SK-N-SH (cell line): ENCODE measurements at regions not wholly inside any gene's neighbourhood (a gene's known extent, or its start where the extent isn't known, plus 50 kb on each side); places are given as distances from the start of the nearest gene placed in this dataset.

ENCODE experiments used
- CTCF ChIA-PET: fragments of 300-600, 350-600 bp; formaldehyde crosslinking; extraction: SDS; loops from one replicate; lab custom pipeline; 2021; lab: Yijun Ruan, JAX
- POLR2A ChIA-PET: fragments of 350-600 bp; sonication (Branson Sonifier 250); formaldehyde crosslinking; extraction: SDS; loops from one replicate; lab custom pipeline; 2020; ENCODE audit warnings: antibody characterized with exemption, inconsistent platforms; lab: Yijun Ruan, JAX
- DNase-seq: peaks from one replicate; pipeline ENCODE4 v3.0.0; 2012
- H2AFZ ChIP-seq: fragments of 200-600 bp; sonication (generic); 2 replicates; pipeline ENCODE4 v1.8.1; 2016; ENCODE audit warnings: antibody characterized with exemption, mild to moderate bottlenecking, low read depth
- H3F3A ChIP-seq: fragments of 200-600 bp; sonication (generic); replicated peaks from 2 replicates; pipeline ENCODE3; 2016; ENCODE audit warnings: antibody characterized with exemption, mild to moderate bottlenecking; ENCODE audit not compliant: insufficient read depth
- H3K27ac ChIP-seq, 2 experiments: fragments of 200-500 bp in 1 of 2; fragments of 200-600 bp in 1 of 2; sonication (Bioruptor generic) in 1 of 2; sonication (generic), shearing (Covaris generic) in 1 of 2; 2 replicates each; pipeline versions ENCODE4 v1.5.1 to v1.6.1; 2014 to 2016; ENCODE audit warnings: low read depth in 2 of 2, inconsistent platforms in 1 of 2, low read length in 1 of 2, mild to moderate bottlenecking in 1 of 2, mixed read lengths in 1 of 2
- H3K27me3 ChIP-seq: fragments of 200-600 bp; sonication (generic), shearing (Covaris generic); 2 replicates; pipeline ENCODE4 v1.6.1; 2016; ENCODE audit warnings: mixed run types; ENCODE audit not compliant: insufficient read depth
- H3K36me3 ChIP-seq, 2 experiments: fragments of 200-500 bp in 1 of 2; fragments of 200-600 bp in 1 of 2; sonication (Bioruptor generic) in 1 of 2; sonication (generic) in 1 of 2; replicated peaks in 1 of 2; 2 replicates each; pipeline versions ENCODE3 to v1.5.1; 2014 to 2016; ENCODE audit warnings: low read length in 1 of 2, mild to moderate bottlenecking in 1 of 2; ENCODE audit not compliant: insufficient read depth in 2 of 2, control insufficient read depth in 1 of 2
- H3K4me1 ChIP-seq, 2 experiments: fragments of 200-500 bp in 1 of 2; fragments of 200-600 bp in 1 of 2; sonication (Bioruptor generic) in 1 of 2; sonication (generic), shearing (Covaris generic) in 1 of 2; 2 replicates each; pipeline versions ENCODE4 v1.5.1 to v1.6.1; 2014 to 2016; ENCODE audit warnings: low read depth in 1 of 2, low read length in 1 of 2, mixed run types in 1 of 2; ENCODE audit not compliant: insufficient read depth in 2 of 2, control insufficient read depth in 1 of 2
- H3K4me2 ChIP-seq: fragments of 200-600 bp; sonication (generic), shearing (Covaris generic); 2 replicates; pipeline ENCODE4 v1.6.1; 2017; ENCODE audit warnings: mixed run types
- H3K4me3 ChIP-seq, 2 experiments: fragments of 200-500 bp in 1 of 2; fragments of 200-600 bp in 1 of 2; sonication (Bioruptor generic) in 1 of 2; sonication (generic), shearing (Covaris generic) in 1 of 2; 2 replicates each; pipeline versions ENCODE4 v1.5.1 to v1.8.1; 2014 to 2016; ENCODE audit warnings: low read depth in 2 of 2, inconsistent platforms in 1 of 2, low read length in 1 of 2, mild to moderate bottlenecking in 1 of 2, mixed read lengths in 1 of 2, moderate library complexity in 1 of 2
- H3K79me2 ChIP-seq: fragments of 200-600 bp; sonication (generic); 2 replicates; pipeline ENCODE4 v1.8.1; 2017; ENCODE audit warnings: mild to moderate bottlenecking; ENCODE audit not compliant: insufficient read depth
- H3K9ac ChIP-seq: fragments of 200-600 bp; sonication (generic); 2 replicates; pipeline ENCODE4 v1.6.1; 2017; ENCODE audit warnings: mixed run types
- H3K9me2 ChIP-seq: fragments of 200-600 bp; sonication (generic); 2 replicates; pipeline ENCODE4 v1.6.1; 2017; ENCODE audit warnings: mixed run types
- H3K9me3 ChIP-seq: fragments of 200-600 bp; sonication (generic); 2 replicates; pipeline ENCODE4 v1.6.1; 2017; ENCODE audit warnings: mixed run types, mild to moderate bottlenecking, moderate library complexity
- H4K20me1 ChIP-seq: fragments of 200-600 bp; sonication (generic); 2 replicates; pipeline ENCODE4 v1.6.1; 2017; ENCODE audit warnings: mild to moderate bottlenecking, mixed run types; ENCODE audit not compliant: insufficient read depth
- CHD2 ChIP-seq: fragments of 150-350 bp; IDR thresholded peaks from 2 replicates; pipeline ENCODE4 v1.6.1; 2018; ENCODE audit warnings: low read length; ENCODE audit not compliant: partially characterized antibody
- ELF1 ChIP-seq: IDR thresholded peaks from 2 replicates; pipeline ENCODE4 v1.4.0; 2012
- EP300 ChIP-seq, 2 experiments: IDR thresholded peaks; 2 replicates each; pipeline versions ENCODE4 v1.4.0 to v1.6.1; 2012; ENCODE audit warnings: borderline replicate concordance in 1 of 2, low read depth in 1 of 2, low read length in 1 of 2
- FOSL2 ChIP-seq: IDR thresholded peaks from 2 replicates; pipeline ENCODE4 v1.4.0; 2012; ENCODE audit warnings: low read depth, mild to moderate bottlenecking, moderate library complexity, borderline replicate concordance
- GABPA ChIP-seq: IDR thresholded peaks from 2 replicates; pipeline ENCODE4 v1.4.0; 2012; ENCODE audit warnings: low read depth, mild to moderate bottlenecking
- IRF3 ChIP-seq: fragments of 150-350 bp; IDR thresholded peaks from 2 replicates; pipeline ENCODE4 v1.6.1; 2016; ENCODE audit warnings: mild to moderate bottlenecking, low read depth, low read length
- MEF2A ChIP-seq: IDR thresholded peaks from 2 replicates; pipeline ENCODE4 v1.4.0; 2012; ENCODE audit warnings: low read depth, borderline replicate concordance
- NFIC ChIP-seq: IDR thresholded peaks from 2 replicates; pipeline ENCODE4 v1.4.0; 2012; ENCODE audit warnings: borderline replicate concordance
- NRF1 ChIP-seq: IDR thresholded peaks from 2 replicates; pipeline ENCODE4 v1.6.1; 2012; ENCODE audit warnings: low read depth, mild to moderate bottlenecking, low read length
- POLR2AphosphoS5 ChIP-seq: IDR thresholded peaks from 2 replicates; pipeline ENCODE4 v1.6.1; 2012; ENCODE audit warnings: low read depth, low read length
- RAD21 ChIP-seq: IDR thresholded peaks from 2 replicates; pipeline ENCODE4 v1.6.1; 2012; ENCODE audit warnings: mild to moderate bottlenecking, low read length
- REST ChIP-seq: IDR thresholded peaks from 2 replicates; pipeline ENCODE4 v1.6.1; 2012; ENCODE audit warnings: mild to moderate bottlenecking, low read depth, low read length, moderate library complexity
- SIN3A ChIP-seq: IDR thresholded peaks from 2 replicates; pipeline ENCODE4 v1.6.1; 2012; ENCODE audit warnings: low read depth, mild to moderate bottlenecking, low read length, moderate library complexity, borderline replicate concordance
- SMC3 ChIP-seq: IDR thresholded peaks from 2 replicates; pipeline ENCODE4 v1.6.1; 2012; ENCODE audit warnings: low read depth, low read length, improper control_type of control experiment
- TAF1 ChIP-seq: IDR thresholded peaks from 2 replicates; pipeline ENCODE4 v1.6.1; 2012; ENCODE audit warnings: low read depth, mild to moderate bottlenecking, low read length, moderate library complexity, borderline replicate concordance
- TCF12 ChIP-seq: IDR thresholded peaks from 2 replicates; pipeline ENCODE4 v1.4.0; 2012
- USF2 ChIP-seq: fragments of 150-350 bp; IDR thresholded peaks from 2 replicates; pipeline ENCODE4 v1.6.1; 2017; ENCODE audit warnings: antibody characterized with exemption, low read length, low read depth, borderline replicate concordance
- WGBS: methylation state at CpG from one replicate; pipeline ENCODE4 v1.1.6; 2017; ENCODE audit warnings: low lambda C conversion rate; 5-methylcytosine and 5-hydroxymethylcytosine counted together
- TF ChIP-seq, protein P1 (sequence below): IDR thresholded peaks from 2 replicates; pipeline ENCODE4 v1.4.0; 2012; ENCODE audit warnings: low read depth, borderline replicate concordance
- TF ChIP-seq, protein P2 (sequence below): IDR thresholded peaks from 2 replicates; pipeline ENCODE4; 2012

DNA sequence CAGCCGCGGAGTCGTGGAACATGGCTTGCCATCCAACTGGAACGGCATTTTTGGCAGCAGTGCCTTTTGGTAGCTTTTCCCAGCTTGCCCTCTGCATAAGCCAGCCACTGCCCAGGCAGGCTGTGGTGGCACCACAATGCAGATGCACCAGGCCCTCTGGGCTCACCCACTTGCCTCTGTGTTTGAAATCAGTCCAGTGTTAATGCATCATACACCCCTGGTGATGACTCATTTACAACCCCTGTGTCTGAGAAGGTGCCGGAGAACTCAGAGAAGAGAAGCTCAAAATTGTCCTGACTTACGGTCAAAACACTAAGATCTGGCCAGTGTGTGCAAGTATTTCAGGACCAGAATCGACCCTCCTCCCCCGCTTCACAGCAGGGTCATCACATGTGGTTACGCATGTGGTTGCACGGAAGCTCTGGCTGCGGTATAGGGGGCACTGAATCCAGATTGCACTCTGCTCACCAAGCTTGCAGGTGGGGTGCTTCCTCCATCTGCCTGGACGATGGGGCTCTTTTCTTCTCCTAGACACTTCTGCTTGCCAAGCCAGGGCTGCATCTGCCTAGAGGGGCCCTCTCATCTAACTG is 66.5 kb upstream of the SMIM15 start (continued):
- TF ChIP-seq IRF3 (no peak), MEF2A (no peak), SMC3 (no peak), RAD21 (no peak), REST (no peak)
- TF ChIP-seq, all 33 proteins: peak for 0

DNA sequence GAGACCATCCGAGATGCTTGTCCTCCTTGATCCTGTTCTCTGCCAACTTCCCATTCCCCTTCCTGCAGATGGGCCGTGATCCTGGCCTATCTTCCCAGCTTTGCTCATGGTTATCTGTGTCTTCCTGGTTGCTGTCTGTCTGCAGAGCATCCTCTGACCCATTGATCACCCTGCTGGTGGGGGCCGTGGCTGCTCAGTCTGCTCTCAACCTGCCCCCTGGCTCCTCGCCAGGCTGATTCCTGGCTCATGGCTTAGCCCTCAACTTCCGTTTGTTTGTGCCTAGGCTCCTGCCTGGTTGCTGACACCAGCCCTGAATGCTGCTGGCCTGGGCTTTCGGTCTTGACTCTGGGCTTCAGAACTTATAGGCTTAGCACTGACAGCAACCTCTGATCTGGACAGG is 67.1 kb upstream of the SMIM15 start:
- no peak overlapping the region for H2AFZ ChIP-seq
- no peak for DNase-seq
- H3K9me3 ChIP-seq: no peaks in the 10 kb centered on the region
- H3F3A ChIP-seq: no peaks in the 10 kb centered on the region
- no peaks in the 10 kb centered on the region for H3K79me2 ChIP-seq
- TF ChIP-seq, protein P1, sequence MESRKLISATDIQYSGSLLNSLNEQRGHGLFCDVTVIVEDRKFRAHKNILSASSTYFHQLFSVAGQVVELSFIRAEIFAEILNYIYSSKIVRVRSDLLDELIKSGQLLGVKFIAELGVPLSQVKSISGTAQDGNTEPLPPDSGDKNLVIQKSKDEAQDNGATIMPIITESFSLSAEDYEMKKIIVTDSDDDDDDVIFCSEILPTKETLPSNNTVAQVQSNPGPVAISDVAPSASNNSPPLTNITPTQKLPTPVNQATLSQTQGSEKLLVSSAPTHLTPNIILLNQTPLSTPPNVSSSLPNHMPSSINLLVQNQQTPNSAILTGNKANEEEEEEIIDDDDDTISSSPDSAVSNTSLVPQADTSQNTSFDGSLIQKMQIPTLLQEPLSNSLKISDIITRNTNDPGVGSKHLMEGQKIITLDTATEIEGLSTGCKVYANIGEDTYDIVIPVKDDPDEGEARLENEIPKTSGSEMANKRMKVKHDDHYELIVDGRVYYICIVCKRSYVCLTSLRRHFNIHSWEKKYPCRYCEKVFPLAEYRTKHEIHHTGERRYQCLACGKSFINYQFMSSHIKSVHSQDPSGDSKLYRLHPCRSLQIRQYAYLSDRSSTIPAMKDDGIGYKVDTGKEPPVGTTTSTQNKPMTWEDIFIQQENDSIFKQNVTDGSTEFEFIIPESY: no peak
- TF ChIP-seq GABPA: no peak
- no peak for TF ChIP-seq NRF1
- TF ChIP-seq RAD21: no peak
- TF ChIP-seq TCF12: no peak
- TF ChIP-seq ELF1: no peak
- TF ChIP-seq SIN3A: no peak
- TF ChIP-seq TAF1: no peak
- TF ChIP-seq, protein P2, sequence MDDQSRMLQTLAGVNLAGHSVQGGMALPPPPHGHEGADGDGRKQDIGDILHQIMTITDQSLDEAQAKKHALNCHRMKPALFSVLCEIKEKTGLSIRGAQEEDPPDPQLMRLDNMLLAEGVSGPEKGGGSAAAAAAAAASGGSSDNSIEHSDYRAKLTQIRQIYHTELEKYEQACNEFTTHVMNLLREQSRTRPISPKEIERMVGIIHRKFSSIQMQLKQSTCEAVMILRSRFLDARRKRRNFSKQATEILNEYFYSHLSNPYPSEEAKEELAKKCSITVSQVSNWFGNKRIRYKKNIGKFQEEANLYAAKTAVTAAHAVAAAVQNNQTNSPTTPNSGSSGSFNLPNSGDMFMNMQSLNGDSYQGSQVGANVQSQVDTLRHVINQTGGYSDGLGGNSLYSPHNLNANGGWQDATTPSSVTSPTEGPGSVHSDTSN: no peak
- no peak for TF ChIP-seq USF2
- no peak for TF ChIP-seq POLR2AphosphoS5
- TF ChIP-seq EP300 (IDR thresholded peaks at IDR 0.05; ENCODE audit: borderline replicate concordance in 1 of 2, low read depth in 1 of 2, low read length in 1 of 2): no peak
- no peak for TF ChIP-seq NFIC
- TF ChIP-seq CHD2: no peak
- no peak for TF ChIP-seq FOSL2
- TF ChIP-seq, all 33 proteins: peak for 0
- POLR2A ChIA-PET: no interaction called here
- H3K9ac ChIP-seq: no peak overlapping the region
- H4K20me1 ChIP-seq: no peaks in the 10 kb centered on the region
- no peaks in the 10 kb centered on the region for H3K36me3 ChIP-seq
- H3K27me3 ChIP-seq: no peaks in the 10 kb centered on the region
- 78% methylated on average over 6 of the region's 6 CpGs for WGBS
- CTCF ChIA-PET: interaction anchor here (1.0 kb wide), 1 partner anchor 47 kb away, joined by 3 read pairs; no protein-coding TSS in a partner anchor
- H3K4me2 ChIP-seq: no peak overlapping the region
- no peak overlapping the region for H3K4me3 ChIP-seq
- H3K4me1 ChIP-seq: peaks cover 0 to 9% of the 10 kb centered on the region in 2 experiments; a peak in 1 of 4 replicates
- H3K9me2 ChIP-seq: no peaks in the 10 kb centered on the region
- H3K27ac ChIP-seq: no peak overlapping the region
